GM23338 (cell line): ENCODE measurements at regions not wholly inside any gene's neighbourhood (a gene's known extent, or its start where the extent isn't known, plus 50 kb on each side); places are given as distances from the start of the nearest gene placed in this dataset.
A peak's percentile ranks its signal among the peaks of the same experiment; 100 is the strongest.

Source experiments
- ATAC-seq: fragments of 200-7000 bp; cut with Tn5 transposase; 3 replicates; pipeline ENCODE4 v1.9.1; 2020
- DNase-seq: peaks from one replicate; pipeline ENCODE4 v3.0.0-alpha.2; 2015; ENCODE audit warnings: low spot score
- H2AFZ ChIP-seq: fragments of 200-600 bp; sonication (generic); 2 replicates; pipeline ENCODE4 v1.8.0; 2016; ENCODE audit warnings: antibody characterized with exemption, mild to moderate bottlenecking, moderate library complexity
- H3F3A ChIP-seq: fragments of 200-600 bp; sonication (generic); replicated peaks from 2 replicates; pipeline ENCODE4 v1.8.0; 2017; ENCODE audit warnings: antibody characterized with exemption, mixed run types, low read depth
- H3K27ac ChIP-seq: fragments of 200-600 bp; sonication (generic); 2 replicates; pipeline ENCODE4 v1.6.1; 2016; ENCODE audit warnings: low read depth
- H3K27me3 ChIP-seq: fragments of 200-600 bp; sonication (generic); 2 replicates; pipeline ENCODE4 v1.8.0; 2016; ENCODE audit warnings: mild to moderate bottlenecking, mixed run types, moderate library complexity; ENCODE audit not compliant: insufficient read depth
- H3K36me3 ChIP-seq: fragments of 200-600 bp; sonication (generic); 2 replicates; pipeline ENCODE4 v1.8.0; 2016; ENCODE audit warnings: mild to moderate bottlenecking; ENCODE audit not compliant: insufficient read depth
- H3K4me1 ChIP-seq: fragments of 200-600 bp; sonication (generic); 2 replicates; pipeline ENCODE4 v1.8.0; 2016; ENCODE audit warnings: mild to moderate bottlenecking, moderate library complexity; ENCODE audit not compliant: insufficient read depth
- H3K4me2 ChIP-seq: fragments of 200-600 bp; sonication (generic); 2 replicates; pipeline ENCODE4 v1.7.1; 2017; ENCODE audit warnings: mixed run types
- H3K4me3 ChIP-seq: fragments of 200-600 bp; sonication (generic); 2 replicates; pipeline ENCODE4 v1.6.1; 2016; ENCODE audit warnings: mixed run types
- H3K79me2 ChIP-seq: fragments of 200-600 bp; sonication (generic); replicated peaks from 2 replicates; pipeline ENCODE4 v1.8.0; 2017; ENCODE audit warnings: mild to moderate bottlenecking; ENCODE audit not compliant: insufficient read depth
- H3K9me2 ChIP-seq: fragments of 200-600 bp; sonication (generic); 2 replicates; pipeline ENCODE4 v1.8.0; 2017; ENCODE audit not compliant: insufficient read depth
- H4K20me1 ChIP-seq: fragments of 200-600 bp; sonication (generic); replicated peaks from 2 replicates; pipeline ENCODE4 v1.8.0; 2017; ENCODE audit warnings: mild to moderate bottlenecking; ENCODE audit not compliant: insufficient read depth
- H3K27ac Mint-ChIP-seq: 2 replicates; pipeline ENCODE4 v1.8.0; 2020; ENCODE audit warnings: inconsistent platforms, mild to moderate bottlenecking, moderate library complexity, mixed read lengths
- H3K27me3 Mint-ChIP-seq: 3 replicates; pipeline ENCODE4 v1.8.0; 2022; ENCODE audit warnings: low read depth, mild to moderate bottlenecking, moderate library complexity, mixed read lengths, inconsistent platforms; ENCODE audit not compliant: insufficient read depth, poor library complexity
- H3K36me3 Mint-ChIP-seq: 3 replicates; pipeline ENCODE4 v1.8.0; 2021; ENCODE audit warnings: low read depth, mild to moderate bottlenecking, inconsistent platforms, moderate library complexity, mixed read lengths
- H3K4me1 Mint-ChIP-seq: 3 replicates; pipeline ENCODE4 v1.8.0; 2020; ENCODE audit warnings: mild to moderate bottlenecking, inconsistent platforms, mixed read lengths
- H3K4me3 Mint-ChIP-seq: 3 replicates; pipeline ENCODE4 v1.8.0; 2021; ENCODE audit warnings: moderate library complexity, mild to moderate bottlenecking, inconsistent platforms, mixed read lengths
- H3K9me3 Mint-ChIP-seq: 3 replicates; pipeline ENCODE4 v1.8.0; 2020; ENCODE audit warnings: moderate library complexity, mild to moderate bottlenecking, inconsistent platforms, mixed read lengths
- CREB1 ChIP-seq: fragments of 250-450 bp; sonication (Bioruptor Pico); IDR thresholded peaks from 2 replicates; pipeline ENCODE4 v1.5.0; 2020; ENCODE audit warnings: low read depth, mild to moderate bottlenecking, moderate library complexity
- CTCF ChIP-seq, 2 experiments: fragments of 200-600 bp in 1 of 2; sonication (generic) in 1 of 2; conservative IDR thresholded peaks; 2 replicates each; pipeline versions ENCODE4 v1.5.1 to v1.6.1; 2016 to 2017; ENCODE audit warnings: antibody characterized with exemption in 2 of 2, low read depth in 2 of 2, mild to moderate bottlenecking in 2 of 2, moderate library complexity in 1 of 2
- ETS1 ChIP-seq: IDR thresholded peaks from 2 replicates; pipeline ENCODE4 v1.6.1; 2016; ENCODE audit warnings: antibody characterized with exemption
- EZH2 ChIP-seq: fragments of 200-600 bp; sonication (generic); IDR thresholded peaks from one replicate; pipeline ENCODE4 v1.8.0; 2017; ENCODE audit warnings: antibody characterized with exemption, mild to moderate bottlenecking, low read depth; ENCODE audit not compliant: unreplicated experiment
- EZH2phosphoT487 ChIP-seq: fragments of 200-600 bp; sonication (generic); IDR thresholded peaks from one replicate; pipeline ENCODE4 v1.8.1; 2018; ENCODE audit warnings: antibody characterized with exemption; ENCODE audit not compliant: unreplicated experiment
- JUNB ChIP-seq: IDR thresholded peaks from one replicate; pipeline ENCODE4 v1.6.1; 2016; ENCODE audit warnings: antibody characterized with exemption; ENCODE audit not compliant: unreplicated experiment
- NANOG ChIP-seq: IDR thresholded peaks from 2 replicates; pipeline ENCODE4 v1.6.1; 2016; ENCODE audit warnings: antibody characterized with exemption, borderline replicate concordance
- POLR2AphosphoS5 ChIP-seq: IDR thresholded peaks from 2 replicates; pipeline ENCODE4 v1.6.1; 2016; ENCODE audit warnings: antibody characterized with exemption, low read depth
- STAT1 ChIP-seq: IDR thresholded peaks from one replicate; pipeline ENCODE4 v1.6.1; 2016; ENCODE audit warnings: antibody characterized with exemption; ENCODE audit not compliant: unreplicated experiment
- ZNF114 ChIP-seq: fragments of 250-450 bp; sonication (Bioruptor Pico); IDR thresholded peaks from 2 replicates; pipeline ENCODE4 v1.5.0; 2020; ENCODE audit warnings: mild to moderate bottlenecking, moderate library complexity
- ZNF331 ChIP-seq: fragments of 250-450 bp; sonication (Bioruptor Pico); IDR thresholded peaks from 2 replicates; pipeline ENCODE4 v1.5.0; 2020; ENCODE audit warnings: low read depth, mild to moderate bottlenecking, moderate library complexity
- ZNF462 ChIP-seq: fragments of 250-450 bp; sonication (Bioruptor Pico); IDR thresholded peaks from 2 replicates; pipeline ENCODE4 v1.5.0; 2020; ENCODE audit warnings: mild to moderate bottlenecking, moderate library complexity

GRCh38 chr6:102895683-102896082, 1502.2 kb downstream of the GRIK2 start:
- no peaks in the 10 kb centered on the region for H3K4me1 Mint-ChIP-seq

GRCh38 chr6:102885165-102885564, 1491.7 kb downstream of the GRIK2 start:
- H3K36me3 Mint-ChIP-seq: no peaks in the 10 kb centered on the region
- H3K9me3 Mint-ChIP-seq: no peaks in the 10 kb centered on the region
- Histone ChIP-seq H4K20me1 (no peaks in the 10 kb centered on the region), H3K36me3 (no peaks in the 10 kb centered on the region), H3K4me2 (no peak overlapping the region), H3K9me2 (no peaks in the 10 kb centered on the region), H2AFZ (peak overlapping the region; percentile 39), H3K27me3 (no peaks in the 10 kb centered on the region), H3F3A (no peaks in the 10 kb centered on the region), H3K27ac (no peak overlapping the region), H3K4me1 (no peaks in the 10 kb centered on the region), H3K79me2 (no peaks in the 10 kb centered on the region), H3K4me3 (no peak overlapping the region)
- H3K4me3 Mint-ChIP-seq: no peak overlapping the region
- no peak for DNase-seq
- no peak for ATAC-seq
- H3K27ac Mint-ChIP-seq: no peak overlapping the region
- no peaks in the 10 kb centered on the region for H3K4me1 Mint-ChIP-seq
- H3K27me3 Mint-ChIP-seq: no peaks in the 10 kb centered on the region
- TF ChIP-seq CREB1 (CRISPR knock-in tag) (no peak), ZNF114 (CRISPR knock-in tag) (no peak), JUNB (no peak), CTCF (conservative IDR thresholded peaks at IDR 0.05; ENCODE audit: low read depth in 2 of 2) (no peak), ZNF462 (CRISPR knock-in tag) (no peak), ETS1 (no peak), EZH2phosphoT487 (no peak), EZH2 (no peak), POLR2AphosphoS5 (no peak), ZNF331 (CRISPR knock-in tag) (no peak), STAT1 (no peak), NANOG (no peak)

More at GRCh38 chr6:102895683-102896082, 1502.2 kb downstream of the GRIK2 start:
- no peaks in the 10 kb centered on the region for H4K20me1 ChIP-seq
- H3K27ac Mint-ChIP-seq: no peak overlapping the region
- H3K4me1 ChIP-seq: no peaks in the 10 kb centered on the region
- no peaks in the 10 kb centered on the region for H3K27me3 ChIP-seq
- H3K36me3 ChIP-seq: no peaks in the 10 kb centered on the region
- peaks cover 7% of the 10 kb centered on the region for H3K9me2 ChIP-seq
- no peaks in the 10 kb centered on the region for H3K36me3 Mint-ChIP-seq
- ATAC-seq (no peak), DNase-seq (no peak)
- H3K4me2 ChIP-seq: no peak overlapping the region
- no peak overlapping the region for H3K27ac ChIP-seq
- no peak overlapping the region for H3K4me3 Mint-ChIP-seq
- H3K27me3 Mint-ChIP-seq: peaks cover 2% of the 10 kb centered on the region
- no peaks in the 10 kb centered on the region for H3F3A ChIP-seq
- no peak for TF ChIP-seq EZH2phosphoT487
- TF ChIP-seq CREB1 (CRISPR knock-in tag): no peak
- TF ChIP-seq STAT1: no peak
- H3K9me3 Mint-ChIP-seq: no peaks in the 10 kb centered on the region
- H3K79me2 ChIP-seq: no peaks in the 10 kb centered on the region
- no peak overlapping the region for H2AFZ ChIP-seq
- H3K4me3 ChIP-seq: no peak overlapping the region
